ENCODE measurements at regions not wholly inside any gene's neighbourhood (a gene's known extent, or its start where the extent isn't known, plus 50 kb on each side); places are given as distances from the start of the nearest gene placed in this dataset.

GRCh38 chr16:72501739-72502593 lies 330.0 kb upstream of the PMFBP1 start:
- peak; percentile 80 for DNase-seq

GRCh38 chr16:72500545-72500944 lies 328.6 kb upstream of the PMFBP1 start:
- DNase-seq, result no peak

GRCh38 chr16:72493716-72494415 lies 321.9 kb upstream of the PMFBP1 start:
- DNase-seq, result peak; percentile 81

DNA sequence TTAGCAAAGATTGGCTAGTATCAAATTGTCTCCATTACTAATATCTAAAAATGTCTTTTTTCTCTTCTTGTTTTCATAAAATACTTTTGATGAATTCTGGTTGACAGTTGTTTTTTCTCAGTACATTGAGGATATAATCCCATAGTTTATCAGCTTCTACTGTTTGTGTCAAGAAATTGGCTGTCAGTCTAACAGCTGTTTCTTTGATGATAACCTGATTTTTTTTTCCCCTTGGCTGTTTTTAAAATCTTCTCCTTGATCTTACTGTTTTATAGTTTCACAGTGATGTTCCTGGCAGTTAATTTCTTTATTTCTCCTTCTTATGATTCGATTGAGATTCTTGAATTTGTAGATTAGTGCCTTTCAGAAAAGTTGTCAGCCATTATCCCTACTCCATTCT lies 315.3 kb upstream of the PMFBP1 start:
- DNase-seq, result no peak

- DNase-seq, result no peak
These were observed 310.7 kb upstream of the PMFBP1 start for GRCh38 chr16:72482695-72483094.

DNA sequence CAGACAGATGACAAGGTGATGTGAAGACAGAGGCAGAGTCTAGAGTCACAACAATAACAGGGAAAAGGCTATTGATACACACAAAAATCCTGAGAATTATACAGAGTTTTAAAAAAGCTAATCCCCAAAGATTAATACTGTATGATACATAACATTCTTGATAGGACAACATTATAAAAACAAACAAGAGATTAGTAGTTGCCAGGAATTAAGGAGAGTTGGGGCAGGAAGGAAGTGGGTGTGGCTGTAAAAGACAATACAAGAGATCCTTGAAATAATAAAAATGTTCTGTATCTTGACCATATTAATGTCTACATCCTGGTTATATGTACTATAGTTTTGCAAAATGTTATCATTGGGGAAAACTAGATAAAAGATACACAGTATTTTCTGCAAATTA lies 309.5 kb upstream of the PMFBP1 start:
- DNase-seq, result no peak

GRCh38 chr16:72480911-72481310 lies 309.0 kb upstream of the PMFBP1 start:
- DNase-seq, result peak; percentile 82

DNA sequence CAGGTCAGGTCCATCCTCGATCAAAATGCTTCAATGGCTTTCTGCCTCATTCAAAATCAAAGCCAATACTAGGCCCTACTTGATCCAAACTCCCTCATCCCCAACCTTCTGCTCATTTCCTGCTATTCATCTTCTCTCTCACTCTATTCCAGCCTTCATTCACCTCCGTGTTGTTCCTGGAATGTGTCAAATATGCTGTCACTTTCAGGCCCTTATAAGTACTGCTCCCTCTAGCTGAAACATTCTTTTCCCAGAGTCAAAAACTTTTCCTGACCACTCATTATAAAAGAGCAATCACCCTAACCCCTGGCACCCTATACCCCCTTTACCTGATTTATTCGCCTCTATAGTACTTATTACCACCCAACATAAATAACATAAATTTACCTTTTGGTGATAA lies 303.7 kb upstream of the PMFBP1 start:
- DNase-seq, result peak; percentile 38

DNA sequence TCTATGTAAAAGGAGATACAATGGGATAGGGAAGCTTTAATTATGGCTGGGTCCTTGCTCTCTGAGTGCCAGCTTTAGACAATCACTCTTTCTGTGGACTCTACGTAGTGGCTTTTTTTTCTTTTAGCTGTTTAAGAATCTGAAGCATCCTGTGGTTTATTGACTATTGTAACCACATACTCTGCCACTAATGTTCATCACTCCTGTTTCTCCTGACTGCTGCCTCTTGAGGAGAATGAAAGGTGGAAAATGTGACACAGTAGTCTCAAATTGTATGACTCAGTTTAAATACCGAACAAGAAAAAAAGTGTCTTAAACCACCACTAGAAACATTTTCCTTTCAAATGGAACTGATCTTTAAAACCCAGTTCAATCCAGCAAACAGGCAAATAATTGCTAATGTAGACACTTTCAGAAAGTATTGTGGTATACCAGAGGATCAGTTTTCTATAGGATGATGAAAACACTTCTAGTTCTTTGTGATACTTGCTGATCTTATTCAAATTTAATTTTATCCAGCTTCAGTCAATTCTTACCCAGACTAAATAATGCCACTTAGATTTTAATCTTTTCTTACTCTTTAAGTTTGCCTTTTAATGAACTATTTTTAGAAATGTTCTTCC lies 302.7 kb upstream of the PMFBP1 start:
- peak; percentile 97 for DNase-seq

GRCh38 chr16:72473631-72474030 lies 301.7 kb upstream of the PMFBP1 start:
- DNase-seq, result peak; percentile 17

- DNase-seq, result no peak
These were observed 299.5 kb upstream of the PMFBP1 start for GRCh38 chr16:72471317-72471924.

GRCh38 chr16:72470541-72470940 lies 298.6 kb upstream of the PMFBP1 start:
- no peak for DNase-seq

DNA sequence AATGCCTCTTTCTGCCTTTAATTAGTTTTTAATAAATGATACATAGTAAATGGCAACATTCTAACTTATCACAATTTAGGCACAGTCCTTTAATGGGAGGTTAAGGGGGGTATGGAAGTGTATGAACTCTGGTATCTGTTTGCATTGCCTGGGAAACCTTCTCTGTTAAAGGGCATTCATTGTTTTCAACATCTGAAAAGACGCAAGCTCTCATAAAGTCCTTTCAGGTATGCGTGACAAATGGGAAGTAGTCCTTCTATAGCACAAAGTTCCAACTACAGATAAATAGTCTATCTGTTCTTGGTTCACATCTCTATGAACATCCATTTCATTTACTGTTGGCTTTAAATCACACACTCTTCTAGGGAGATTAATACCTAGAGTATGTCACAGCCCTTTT lies 298.0 kb upstream of the PMFBP1 start:
- DNase-seq, result no peak

GRCh38 chr16:72468582-72468981 lies 296.6 kb upstream of the PMFBP1 start:
- peak; percentile 57 for DNase-seq

- DNase-seq, result peak; percentile 52
These were observed 295.3 kb upstream of the PMFBP1 start for GRCh38 chr16:72467157-72467759.

GRCh38 chr16:72464597-72465368 lies 292.8 kb upstream of the PMFBP1 start:
- no peak for DNase-seq

- DNase-seq, result no peak
These were observed 292.1 kb upstream of the PMFBP1 start for GRCh38 chr16:72464052-72464451.

GRCh38 chr16:72458035-72458434 lies 286.1 kb upstream of the PMFBP1 start:
- DNase-seq, result no peak

DNA sequence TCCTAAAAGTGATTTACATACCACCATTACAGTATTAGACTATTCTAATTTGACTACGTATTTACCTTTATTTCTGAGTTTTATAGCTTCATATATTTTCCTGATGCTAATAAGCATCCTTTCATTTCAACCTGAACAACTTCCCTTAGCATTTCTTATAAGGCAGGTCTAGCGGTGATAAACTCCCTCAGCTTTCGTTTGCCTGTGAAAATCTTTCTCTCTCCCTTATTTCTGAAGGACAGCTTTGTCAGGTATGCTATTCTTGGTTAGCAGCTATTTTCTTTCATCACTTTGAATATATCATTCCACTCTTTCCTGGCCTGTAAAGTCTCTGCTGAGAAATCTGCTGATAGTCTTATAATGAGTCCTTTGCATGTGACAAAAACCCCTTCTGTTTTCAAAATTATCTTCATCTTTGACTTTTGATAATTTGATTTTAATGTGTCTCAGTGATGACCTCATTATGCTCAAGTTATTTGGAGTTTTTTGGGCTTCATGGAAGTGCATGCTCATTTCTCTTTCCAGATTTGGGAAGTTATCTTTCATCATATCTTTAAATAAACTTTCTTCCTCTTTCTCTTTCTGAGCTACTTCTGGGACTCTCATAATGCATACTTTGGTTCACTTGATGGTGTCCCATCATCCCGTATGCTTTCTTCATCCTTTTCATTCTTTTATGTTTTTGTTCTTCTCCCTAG lies 285.4 kb upstream of the PMFBP1 start:
- no peak for DNase-seq

- no peak for DNase-seq
These were observed 284.0 kb upstream of the PMFBP1 start for GRCh38 chr16:72455743-72456659.
